OCI-M2 (cell line): ENCODE measurements at regions not wholly inside any gene's neighbourhood (a gene's known extent, or its start where the extent isn't known, plus 50 kb on each side); places are given as distances from the start of the nearest gene placed in this dataset.

ENCODE experiments used
- DNase-seq: peaks from one replicate; lab custom pipeline; 2025; ENCODE audit not compliant: unreplicated experiment; lab: John Stamatoyannopoulos, UW

DNA sequence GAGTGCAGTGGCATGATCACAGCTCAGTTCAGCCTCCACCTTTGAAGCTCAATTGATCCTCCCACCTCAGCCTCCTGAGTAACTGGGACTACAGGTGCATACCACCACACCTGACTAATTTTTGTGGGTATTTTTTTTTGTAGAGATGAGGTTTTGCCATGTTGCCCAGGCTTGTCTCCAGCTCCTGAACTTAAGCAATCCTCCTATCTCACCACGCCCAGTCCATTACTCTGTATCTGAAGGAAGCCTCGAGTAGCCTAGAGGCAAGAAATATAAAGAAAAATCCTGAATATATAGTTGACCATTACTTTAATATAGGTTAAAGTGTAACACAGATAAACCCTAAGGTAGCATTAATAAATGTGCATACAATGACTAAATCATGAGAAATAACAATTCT lies 686.8 kb upstream of the PIK3C3 start:
- DNase-seq, result no peak

DNA sequence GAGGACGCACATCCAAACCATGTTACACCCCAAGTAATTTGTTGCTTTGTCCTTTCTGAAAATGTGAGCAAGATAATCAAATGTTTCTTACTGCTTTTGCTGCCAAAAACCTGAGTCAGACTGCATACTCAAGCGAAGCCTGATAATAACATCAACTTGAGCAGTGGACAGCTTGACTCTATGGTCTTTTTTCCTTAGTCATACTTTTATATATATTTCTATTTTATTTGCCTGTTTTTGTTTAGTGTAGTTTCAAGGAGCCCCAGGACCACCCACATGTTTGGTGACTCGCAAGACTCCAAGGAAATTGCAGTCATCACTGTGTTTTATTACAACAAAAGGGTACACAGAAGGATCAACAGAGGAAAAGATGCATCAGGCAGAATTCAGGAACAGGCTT lies 688.4 kb upstream of the PIK3C3 start:
- no peak for DNase-seq

DNA sequence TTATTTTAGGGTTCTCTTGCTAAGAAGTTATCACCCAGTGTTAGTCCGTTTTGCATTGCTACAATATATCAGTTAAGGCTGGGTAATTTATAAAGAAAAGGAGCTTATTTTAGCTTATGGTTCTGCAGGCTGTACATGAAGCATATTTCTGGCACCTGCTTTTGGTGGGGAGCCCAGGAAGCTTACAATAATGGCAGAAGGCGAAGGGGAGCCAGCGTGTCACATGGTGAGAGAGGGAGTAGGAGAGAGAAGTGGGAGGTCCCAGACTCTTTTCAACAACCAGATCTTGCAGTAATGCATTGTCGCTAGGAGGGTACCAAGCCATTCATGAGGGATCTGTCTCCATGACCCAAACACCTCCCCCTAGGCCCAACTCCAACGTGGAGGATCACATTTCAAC lies 688.8 kb upstream of the PIK3C3 start:
- no peak for DNase-seq

DNA sequence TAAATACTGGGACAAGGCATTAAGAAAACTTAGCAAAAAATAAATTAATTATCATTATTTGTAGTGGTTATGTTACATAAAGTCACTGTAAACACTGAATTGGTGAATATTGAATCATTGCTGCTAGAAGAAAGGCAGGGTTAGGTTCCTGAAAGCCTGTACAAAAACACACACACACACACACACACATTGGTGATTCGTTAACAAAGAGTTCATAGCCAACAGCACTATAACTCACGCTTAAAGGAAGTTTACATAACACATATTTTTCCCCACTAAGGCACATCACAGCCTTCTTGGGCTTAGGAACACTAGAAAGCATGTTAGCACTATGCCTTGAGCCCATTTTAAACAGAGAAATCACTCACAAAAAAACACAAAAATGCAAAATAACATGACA lies 690.0 kb upstream of the PIK3C3 start:
- DNase-seq, result no peak

DNA sequence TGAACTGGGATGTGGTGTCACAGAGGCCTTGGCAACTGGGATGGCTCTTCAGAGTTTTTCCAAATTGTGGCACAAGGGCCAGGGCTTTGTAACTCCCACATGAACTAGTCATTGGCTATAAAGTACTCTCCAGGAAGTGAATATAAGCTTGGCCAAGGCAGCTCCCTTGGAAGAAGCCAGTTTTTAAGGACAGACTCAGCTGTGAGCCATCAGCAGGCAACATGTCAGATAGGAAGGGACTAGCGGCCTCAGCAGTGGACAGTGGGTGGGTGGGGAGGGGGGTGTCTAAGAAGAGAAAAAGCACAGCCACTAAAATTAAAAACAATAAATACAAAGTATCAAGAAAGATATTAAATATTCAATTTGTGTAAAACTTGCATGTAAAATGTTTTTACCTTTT lies 691.1 kb upstream of the PIK3C3 start:
- no peak for DNase-seq

DNA sequence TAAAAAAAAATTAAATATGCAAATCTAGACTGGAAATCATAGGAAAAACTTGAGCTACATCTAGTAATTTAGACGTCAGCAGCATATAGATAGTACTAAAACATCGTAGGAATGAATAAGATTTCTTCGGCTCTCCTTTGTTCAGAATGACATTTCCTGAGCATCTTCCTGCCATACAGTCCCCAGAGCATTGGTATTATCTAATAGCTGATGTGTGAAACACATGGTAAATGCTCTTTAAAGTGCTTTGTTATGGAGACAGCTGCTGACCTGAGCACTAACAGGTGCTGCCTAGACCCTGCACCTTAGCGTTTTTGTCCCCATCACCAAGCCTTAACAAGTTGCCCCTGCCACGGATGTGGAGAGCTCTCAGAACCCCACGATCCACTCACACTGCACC lies 692.3 kb upstream of the PIK3C3 start:
- no peak for DNase-seq

DNA sequence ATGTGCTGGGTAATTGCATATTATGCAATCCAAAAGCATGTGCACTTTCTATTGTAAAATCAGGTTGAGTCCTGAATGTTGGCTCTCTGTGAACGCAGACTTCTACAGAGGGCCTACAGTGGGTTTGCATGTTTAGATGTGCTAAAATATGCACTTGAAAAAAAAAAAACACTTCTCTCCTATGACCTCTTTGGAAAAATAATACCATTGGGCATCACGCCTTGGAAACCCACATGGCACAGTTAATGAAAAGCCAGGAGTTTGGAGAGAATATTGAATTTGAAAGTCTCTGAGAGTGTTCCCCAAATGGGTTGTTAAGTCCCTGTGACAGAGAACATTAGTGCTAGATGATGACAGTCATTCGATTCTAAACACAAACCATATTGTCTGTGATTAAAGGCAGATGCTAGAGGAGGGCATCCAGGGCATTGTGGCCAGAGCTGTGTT lies 710.4 kb upstream of the PIK3C3 start:
- DNase-seq, result no peak

DNA sequence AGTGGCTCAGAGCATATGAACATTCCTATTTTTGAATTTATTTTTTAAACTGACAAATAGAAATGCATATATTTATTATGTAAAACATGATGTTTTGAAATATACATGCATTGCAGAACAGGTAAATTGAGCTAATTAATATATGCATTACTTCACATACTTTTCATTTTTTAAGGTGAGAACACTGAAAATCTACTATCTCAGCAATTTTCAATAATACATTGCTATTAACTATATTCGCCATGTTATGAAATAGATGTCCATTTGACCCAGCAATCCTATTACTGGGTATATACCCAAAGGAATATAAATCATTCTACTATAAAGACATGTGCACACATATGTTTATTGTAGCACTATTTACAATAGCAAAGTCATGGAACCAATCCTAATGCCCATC lies 717.7 kb upstream of the PIK3C3 start:
- DNase-seq, result no peak

DNA sequence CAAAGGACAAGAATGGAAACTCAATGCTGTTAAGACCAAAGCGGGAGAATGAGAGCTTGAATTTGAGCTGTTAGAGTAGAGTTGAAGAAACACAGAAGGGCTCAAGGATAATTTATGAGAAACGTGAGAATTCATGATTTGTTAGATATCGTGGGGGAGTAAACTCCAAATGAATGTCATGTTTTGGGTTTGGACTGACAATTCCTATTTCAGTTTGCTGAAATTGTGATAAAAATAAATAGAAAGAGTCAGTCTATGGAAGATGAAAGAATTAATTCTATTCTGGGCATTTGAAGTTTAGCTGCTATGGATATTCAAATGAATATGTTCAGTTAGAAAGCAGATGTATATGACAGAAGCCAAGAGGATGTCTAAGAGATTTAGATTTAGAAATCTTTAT lies 723.4 kb upstream of the PIK3C3 start:
- no peak for DNase-seq

DNA sequence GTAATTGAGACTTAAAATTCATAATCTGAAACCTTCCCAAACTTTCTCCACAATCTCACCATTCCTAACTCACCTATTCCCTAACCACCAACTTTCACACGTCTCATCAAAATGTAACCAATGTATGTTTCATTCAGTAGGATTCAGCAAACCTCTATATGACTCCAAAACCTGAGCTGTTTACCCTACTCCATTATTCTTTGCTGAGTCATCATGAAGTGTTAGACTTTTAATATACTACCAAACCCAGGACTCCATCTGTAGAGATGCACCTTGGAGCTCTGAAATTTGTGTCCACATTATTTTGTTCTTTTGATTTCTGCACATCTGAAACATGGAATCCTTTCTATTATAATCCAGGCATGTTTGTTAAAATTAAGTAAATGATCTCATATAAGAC lies 727.0 kb upstream of the PIK3C3 start:
- DNase-seq, result no peak

DNA sequence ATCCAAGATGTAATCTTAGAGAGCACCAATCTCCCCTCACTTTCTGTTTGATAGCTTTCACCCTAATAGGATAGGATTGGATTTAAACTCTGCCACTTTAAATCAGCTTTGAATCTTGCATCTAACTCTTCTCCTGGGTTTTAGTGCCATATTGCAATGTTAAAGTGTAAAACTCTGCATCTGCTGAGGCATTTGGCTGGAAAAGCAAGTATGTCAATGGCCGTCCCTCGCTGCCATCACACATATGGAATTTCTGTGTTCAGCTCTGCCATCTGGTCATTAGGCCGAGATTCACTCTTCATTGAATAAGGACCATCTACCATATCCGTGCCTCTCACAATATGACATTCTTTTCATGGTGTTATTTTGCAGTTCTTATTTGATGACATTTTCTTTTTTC lies 728.1 kb upstream of the PIK3C3 start:
- DNase-seq, result no peak

DNA sequence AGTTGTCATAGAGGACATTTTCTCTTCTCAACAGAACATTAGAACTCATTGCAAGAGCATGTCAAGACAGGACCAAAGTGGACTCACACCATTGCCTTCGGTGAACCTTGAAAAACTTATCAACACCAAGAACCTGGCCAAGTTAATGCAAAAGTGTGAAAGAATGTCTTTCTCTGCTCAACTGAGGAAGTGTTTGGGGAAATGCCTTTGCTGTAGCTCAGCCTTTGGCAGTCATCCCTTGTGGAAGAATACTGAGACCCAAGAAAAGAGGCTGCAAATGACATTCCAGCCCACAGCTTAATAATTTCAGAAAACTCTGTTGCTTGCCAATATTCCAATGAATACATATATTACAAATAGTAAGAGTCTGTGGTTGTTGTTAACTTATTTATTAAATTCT lies 728.8 kb upstream of the PIK3C3 start:
- DNase-seq, result no peak

DNA sequence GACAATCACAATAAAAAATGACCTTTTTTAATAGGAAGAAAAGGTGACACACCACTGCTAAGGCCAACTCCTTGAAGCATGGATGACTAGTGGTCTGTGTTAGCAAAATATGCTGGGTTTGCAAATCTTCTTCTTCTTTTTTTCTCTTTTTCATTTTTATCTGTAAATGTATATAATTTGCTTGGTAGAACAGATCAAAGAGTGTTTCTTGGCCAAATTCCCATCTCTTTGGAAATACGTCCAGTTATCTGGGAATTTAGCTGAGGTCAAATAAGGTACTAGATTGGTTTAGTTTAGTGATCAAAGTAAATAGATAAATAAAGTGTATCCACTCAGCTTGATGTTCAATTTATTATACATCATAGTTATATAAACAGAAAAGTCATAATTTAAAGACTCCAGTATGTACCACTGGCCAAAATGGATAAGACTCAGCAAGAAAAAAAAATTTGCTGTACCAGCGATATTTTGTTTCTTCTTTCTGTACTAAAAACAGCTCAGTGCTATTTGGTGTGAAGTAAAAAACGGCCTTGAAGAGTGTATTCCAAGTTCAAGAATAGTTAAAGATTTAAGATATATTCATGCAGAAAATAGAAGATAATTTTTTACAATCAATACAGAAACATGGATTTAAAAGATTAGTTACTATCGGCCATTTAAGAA lies 738.6 kb upstream of the PIK3C3 start:
- no peak for DNase-seq

DNA sequence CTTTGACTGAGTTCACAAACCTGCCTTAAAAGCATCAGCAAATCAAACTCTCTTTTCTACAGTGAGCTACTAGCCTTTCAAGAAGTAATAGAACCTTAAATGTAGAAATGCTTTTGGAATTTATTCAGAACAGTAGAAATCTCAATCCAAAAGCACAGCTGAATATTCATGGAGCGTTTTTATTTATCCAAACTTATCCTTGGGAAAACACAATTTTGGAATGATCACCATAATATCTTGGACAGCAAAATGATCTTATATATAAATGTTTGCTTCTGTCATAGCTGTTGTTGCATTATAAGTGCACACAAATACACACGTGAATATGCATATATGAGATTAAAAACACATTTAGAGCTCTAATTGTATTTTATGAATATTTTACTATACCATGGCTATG lies 747.3 kb upstream of the PIK3C3 start:
- DNase-seq, result no peak

DNA sequence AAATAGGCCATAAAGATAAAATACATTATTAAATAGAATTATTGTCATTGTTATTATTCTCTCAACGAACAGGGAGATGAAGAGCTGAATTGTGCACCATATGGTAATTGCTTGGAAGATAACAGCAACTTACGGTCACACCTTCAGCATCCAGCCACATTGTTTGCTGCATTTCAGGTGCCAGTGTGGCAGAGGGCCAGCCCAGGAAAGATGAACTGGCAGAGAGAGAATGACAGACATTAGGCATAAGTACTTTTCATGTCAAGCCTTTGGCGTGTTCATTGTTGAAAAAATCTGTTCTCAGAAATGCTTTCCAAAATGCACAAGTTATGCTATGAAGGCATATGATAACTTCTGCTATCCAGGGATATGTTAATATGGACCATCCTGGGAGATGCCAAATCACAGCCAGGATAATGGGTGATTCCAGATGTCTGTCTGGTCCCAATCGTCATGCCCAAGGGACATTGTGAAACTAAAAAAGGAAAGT lies 748.6 kb upstream of the PIK3C3 start:
- no peak for DNase-seq

DNA sequence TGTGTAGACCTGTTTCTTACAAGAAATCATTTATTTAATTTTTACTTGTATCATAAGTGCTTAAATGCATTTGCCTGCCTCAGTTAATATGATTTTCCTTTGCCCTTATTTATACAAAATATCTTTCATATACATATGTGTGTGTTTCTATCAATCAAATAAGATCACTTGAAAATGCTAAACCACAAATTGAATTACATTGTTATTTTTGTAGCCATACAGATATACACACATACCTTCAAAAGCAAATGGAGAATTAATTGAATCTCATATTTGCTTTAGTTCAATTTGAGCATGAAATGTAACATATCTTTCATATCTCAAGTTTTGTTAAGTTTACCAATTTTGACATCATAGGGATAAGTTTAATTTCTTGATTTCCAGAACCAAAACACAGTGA lies 755.8 kb upstream of the PIK3C3 start:
- DNase-seq, result no peak

DNA sequence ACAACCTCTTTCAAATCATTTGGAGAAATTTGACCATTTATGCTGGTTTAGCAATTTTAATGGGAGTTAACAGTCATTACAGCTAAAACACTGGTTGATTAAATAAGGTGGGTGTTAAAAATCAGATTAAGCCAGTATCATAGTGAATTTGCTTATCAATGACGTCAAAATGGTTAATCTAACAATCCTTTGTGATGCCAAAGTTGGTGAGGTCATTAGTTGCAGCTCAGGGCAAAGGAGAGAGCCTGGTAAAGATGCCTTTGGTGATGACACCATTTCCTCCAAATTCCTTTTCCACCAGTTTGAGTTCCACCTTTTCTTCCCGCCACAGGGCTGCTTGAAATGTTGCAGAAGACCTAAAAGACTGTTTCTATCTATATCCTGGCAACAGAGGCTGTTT lies 757.1 kb upstream of the PIK3C3 start:
- no peak for DNase-seq

DNA sequence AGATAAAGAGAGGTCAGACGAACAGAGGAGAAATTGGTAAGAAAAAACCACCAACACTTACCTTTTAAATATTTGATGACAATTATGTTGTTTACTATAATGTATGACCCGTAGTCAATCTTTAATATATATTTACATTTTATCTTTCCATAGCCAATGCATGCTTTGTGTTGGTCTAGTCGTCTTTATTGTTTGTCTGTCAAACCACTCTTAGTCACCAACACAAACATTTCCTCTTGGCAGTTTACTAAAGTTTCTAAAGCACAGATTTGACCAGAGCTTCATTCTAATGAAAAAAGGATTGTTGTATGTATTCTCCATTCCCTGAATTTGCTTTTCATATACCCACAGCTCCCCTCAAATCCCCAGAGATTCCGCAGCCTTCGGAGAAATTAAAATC lies 784.7 kb upstream of the PIK3C3 start:
- DNase-seq, result no peak

DNA sequence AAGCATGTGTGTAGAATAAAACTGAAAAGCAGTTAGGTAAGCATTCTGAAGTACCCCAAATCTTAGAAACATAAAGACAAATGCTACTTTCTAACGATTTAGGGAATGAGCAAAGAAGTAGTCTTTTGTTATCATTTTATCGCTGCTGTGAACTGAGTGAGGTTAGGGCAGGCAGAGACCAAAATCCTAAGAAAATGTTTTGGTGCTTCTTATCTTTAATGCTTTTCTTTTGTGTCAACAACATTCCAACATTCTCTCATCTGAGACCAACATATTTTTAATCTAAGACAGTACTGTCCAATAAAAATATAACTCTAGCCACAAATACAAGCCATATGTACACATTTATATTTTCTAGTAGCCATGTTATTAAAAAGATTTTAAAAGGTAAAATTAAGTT lies 789.4 kb upstream of the PIK3C3 start:
- no peak for DNase-seq

DNA sequence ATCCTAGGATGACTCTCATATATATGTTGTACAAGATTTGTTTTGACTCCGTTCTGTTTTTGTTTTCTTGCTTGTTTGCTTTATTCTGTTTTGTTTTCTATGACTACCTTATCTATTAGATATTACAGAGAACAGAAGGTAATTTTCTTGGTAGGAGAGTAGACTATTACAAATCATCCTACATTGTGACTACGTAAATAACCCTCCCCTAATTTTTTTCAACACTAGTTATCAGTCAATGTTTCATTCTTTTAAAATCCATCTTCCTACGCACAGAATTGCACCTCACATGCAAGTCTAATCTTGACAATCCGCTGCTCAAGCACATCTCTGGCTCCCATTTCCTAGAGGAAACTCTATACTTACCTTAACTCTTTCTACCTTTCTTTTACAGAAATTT lies 792.3 kb upstream of the PIK3C3 start:
- DNase-seq, result no peak

DNA sequence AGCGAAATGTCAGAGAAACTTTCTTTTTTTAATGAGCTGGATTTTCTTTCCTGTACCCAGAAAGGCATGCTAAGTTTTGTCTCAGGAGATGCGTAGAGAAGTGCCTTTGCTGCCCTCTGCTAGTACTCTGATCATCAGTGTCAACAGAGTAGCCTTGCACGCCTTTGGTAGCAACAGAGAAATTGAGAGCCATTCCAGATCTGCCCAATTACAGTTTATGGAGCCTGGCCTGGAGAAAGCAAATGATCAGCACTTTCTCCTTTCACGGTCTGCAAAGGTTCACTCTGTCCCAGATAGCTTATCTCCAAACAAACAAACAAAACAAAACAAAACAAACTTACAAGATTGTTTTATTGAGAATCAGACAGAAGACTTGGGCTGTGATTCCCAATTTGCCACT lies 792.8 kb upstream of the PIK3C3 start:
- DNase-seq, result no peak

DNA sequence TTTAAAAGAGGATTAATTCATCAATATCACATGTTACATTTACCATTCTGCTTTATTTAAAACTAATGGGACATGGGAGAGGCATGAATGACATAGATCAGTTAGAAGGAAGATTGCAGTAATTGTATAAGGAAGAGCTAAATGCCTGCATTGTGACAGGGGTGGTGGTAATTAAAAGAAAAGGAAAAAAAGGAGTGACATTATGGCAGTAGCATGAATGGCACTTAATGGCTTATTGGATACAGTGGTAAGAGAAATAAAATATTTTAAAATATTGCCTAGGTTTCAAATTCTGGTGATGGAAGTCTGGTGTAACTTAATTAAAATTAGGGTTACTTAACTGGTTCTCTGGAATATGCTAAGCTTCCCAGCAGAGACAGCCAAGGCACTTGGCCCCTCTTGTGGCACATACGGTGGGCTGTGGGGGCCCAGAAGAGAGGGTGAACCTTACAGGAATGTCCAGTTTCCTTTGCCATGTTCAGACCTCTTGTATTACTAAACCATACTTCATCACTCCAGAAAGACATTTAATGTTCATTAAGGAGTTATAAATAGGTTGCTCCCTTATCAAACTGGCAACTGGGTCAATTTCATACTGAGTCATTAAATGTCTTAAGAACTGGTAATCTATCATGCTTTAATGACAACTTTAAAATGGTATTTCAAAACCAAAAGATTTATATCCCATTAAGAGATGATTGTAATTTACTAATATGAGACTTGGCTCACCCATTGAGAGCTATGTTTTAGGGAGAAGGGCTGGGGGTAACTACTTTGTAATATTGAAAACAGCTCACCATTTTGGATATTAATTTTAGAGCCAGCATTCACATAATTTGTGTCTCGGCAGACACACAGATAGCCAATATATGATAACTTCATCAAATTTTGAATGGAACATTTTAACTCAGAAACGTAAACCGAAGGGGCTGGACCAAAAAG lies 798.9 kb upstream of the PIK3C3 start:
- DNase-seq, result no peak
